H1 (cell line): ENCODE measurements at regions not wholly inside any gene's neighbourhood (a gene's known extent, or its start where the extent isn't known, plus 50 kb on each side); places are given as distances from the start of the nearest gene placed in this dataset.

ENCODE experiments used
- CTCF ChIA-PET: fragments of 300-600 bp; sonication (Branson Sonifier 250); formaldehyde crosslinking; loops from one replicate; lab custom pipeline; 2021; ENCODE audit not compliant: partially characterized antibody; lab: Charles Lee
- POLR2A ChIA-PET: fragments of 300-600 bp; sonication (Branson Sonifier 250); formaldehyde crosslinking; loops from one replicate; lab custom pipeline; 2021; ENCODE audit warnings: inconsistent platforms; ENCODE audit not compliant: partially characterized antibody; lab: Charles Lee
- DNase-seq, 2 experiments: peaks; one replicate each; pipeline versions ENCODE4 v3.0.0 to v3.0.0-alpha.2; 2010 to 2022; ENCODE audit warnings: low spot score in 2 of 2, low read depth in 1 of 2, mixed read lengths in 1 of 2
- FAIRE-seq: peaks from 2 replicates; lab custom pipeline; 2011; peaks lifted over from hg19 to GRCh38; lab: Jason Lieb, UNC
- H2AFZ ChIP-seq: 2 replicates; pipeline ENCODE4 v1.8.1; 2012; ENCODE audit warnings: low read length, inconsistent platforms
- H2AK5ac ChIP-seq: 2 replicates; pipeline ENCODE4 v1.6.1; 2013; ENCODE audit warnings: low read depth, low read length
- H2BK120ac ChIP-seq: replicated peaks from 2 replicates; pipeline ENCODE3; 2013; ENCODE audit warnings: low read depth, low read length, inconsistent platforms
- H2BK12ac ChIP-seq: 2 replicates; pipeline ENCODE4 v1.6.1; 2013; ENCODE audit warnings: low read depth, low read length
- H2BK15ac ChIP-seq: 2 replicates; pipeline ENCODE4 v1.6.1; 2013; ENCODE audit warnings: low read length
- H2BK20ac ChIP-seq: 2 replicates; pipeline ENCODE4 v1.6.1; 2013; ENCODE audit warnings: low read length
- H2BK5ac ChIP-seq: 2 replicates; pipeline ENCODE4 v1.6.1; 2013; ENCODE audit warnings: low read depth, low read length
- H3K14ac ChIP-seq: 2 replicates; pipeline ENCODE4 v1.6.1; 2013; ENCODE audit warnings: inconsistent platforms; ENCODE audit not compliant: insufficient read length
- H3K18ac ChIP-seq: 2 replicates; pipeline ENCODE4 v1.6.1; 2013; ENCODE audit warnings: low read length; ENCODE audit errors: extremely low read depth
- H3K23ac ChIP-seq: 2 replicates; pipeline ENCODE4 v1.6.1; 2013; ENCODE audit warnings: inconsistent platforms; ENCODE audit not compliant: insufficient read length
- H3K23me2 ChIP-seq: 2 replicates; pipeline ENCODE4 v1.6.1; 2013; ENCODE audit warnings: low read depth, low read length
- H3K27ac ChIP-seq: 2 replicates; pipeline ENCODE4 v1.6.1; 2011; ENCODE audit warnings: low read depth, low read length, inconsistent platforms
- H3K27me3 ChIP-seq, 4 experiments: replicated peaks in 1 of 4; 1 replicate in 1 of 4; 2 replicates in 3 of 4; pipeline versions ENCODE4 v1.6.1 to v1.8.1; 2011 to 2013; ENCODE audit warnings: low read length in 3 of 4, mild to moderate bottlenecking in 3 of 4, inconsistent platforms in 2 of 4, mixed read lengths in 2 of 4, moderate library complexity in 1 of 4; ENCODE audit not compliant: control insufficient read depth in 3 of 4, insufficient read depth in 3 of 4; ENCODE audit errors: extremely low read depth in 1 of 4
- H3K36me3 ChIP-seq, 4 experiments: 2 replicates each; pipeline versions ENCODE4 v1.6.1 to v1.8.1; 2011 to 2013; ENCODE audit warnings: mild to moderate bottlenecking in 4 of 4, low read length in 3 of 4, moderate library complexity in 2 of 4, control low read depth in 1 of 4, inconsistent platforms in 1 of 4; ENCODE audit not compliant: insufficient read depth in 4 of 4, control insufficient read depth in 2 of 4
- H3K4ac ChIP-seq: replicated peaks from 2 replicates; pipeline ENCODE3; 2013; ENCODE audit warnings: low read length, low read depth, mixed read lengths, inconsistent platforms; ENCODE audit not compliant: insufficient read length
- H3K4me1 ChIP-seq, 4 experiments: replicated peaks in 1 of 4; 1 replicate in 1 of 4; 2 replicates in 3 of 4; pipeline versions ENCODE4 v1.6.1 to v1.8.1; 2011 to 2013; ENCODE audit warnings: low read length in 3 of 4, inconsistent platforms in 2 of 4, mixed read lengths in 1 of 4; ENCODE audit not compliant: insufficient read depth in 4 of 4, control insufficient read depth in 3 of 4
- H3K4me2 ChIP-seq, 2 experiments: 2 replicates each; pipeline versions ENCODE4 v1.6.1 to v1.8.1; 2011 to 2013; ENCODE audit warnings: low read depth in 2 of 2, low read length in 2 of 2, control low read depth in 1 of 2, inconsistent platforms in 1 of 2, mild to moderate bottlenecking in 1 of 2; ENCODE audit not compliant: insufficient read depth in 1 of 2
- H3K4me3 ChIP-seq, 4 experiments: fragments of 200-600, 300-600 bp in 1 of 4; sonication (generic), shearing (Covaris generic), sonication (Bioruptor Twin) in 1 of 4; 2 replicates each; pipeline versions ENCODE4 v1.5.1 to v1.8.1; 2011 to 2016; ENCODE audit warnings: low read length in 4 of 4, low read depth in 3 of 4, control low read depth in 2 of 4, inconsistent platforms in 2 of 4, mild to moderate bottlenecking in 2 of 4, mixed read lengths in 1 of 4, moderate library complexity in 1 of 4; ENCODE audit not compliant: insufficient read depth in 2 of 4; ENCODE audit errors: extremely low read depth in 1 of 4
- H3K56ac ChIP-seq: replicated peaks from 2 replicates; pipeline ENCODE3; 2013; ENCODE audit warnings: low read depth, mild to moderate bottlenecking, mixed read lengths, low read length, inconsistent platforms; ENCODE audit not compliant: insufficient read length
- H3K79me1 ChIP-seq: 2 replicates; pipeline ENCODE4 v1.6.1; 2013; ENCODE audit warnings: low read depth, low read length, control low read depth
- H3K79me2 ChIP-seq, 2 experiments: 2 replicates each; pipeline versions ENCODE4 v1.6.1 to v1.8.1; 2012 to 2013; ENCODE audit warnings: low read length in 2 of 2, mild to moderate bottlenecking in 2 of 2, inconsistent platforms in 1 of 2; ENCODE audit not compliant: insufficient read depth in 2 of 2, control insufficient read depth in 1 of 2
- H3K9ac ChIP-seq, 4 experiments: replicated peaks in 1 of 4; 1 replicate in 1 of 4; 2 replicates in 3 of 4; pipeline versions ENCODE4 v1.6.1 to v1.8.1; 2011 to 2013; ENCODE audit warnings: low read depth in 3 of 4, low read length in 3 of 4, control low read depth in 2 of 4, mild to moderate bottlenecking in 2 of 4, moderate library complexity in 2 of 4, inconsistent platforms in 1 of 4; ENCODE audit errors: extremely low read depth in 1 of 4
- H3K9me3 ChIP-seq, 2 experiments: 2 replicates each; pipeline versions ENCODE4 v1.6.1 to v1.8.1; 2012 to 2013; ENCODE audit warnings: mild to moderate bottlenecking in 2 of 2, moderate library complexity in 2 of 2, control low read depth in 1 of 2, inconsistent platforms in 1 of 2, low read depth in 1 of 2, low read length in 1 of 2, mixed read lengths in 1 of 2; ENCODE audit not compliant: insufficient read depth in 2 of 2
- H4K20me1 ChIP-seq, 2 experiments: replicated peaks in 1 of 2; 2 replicates each; pipeline versions ENCODE3 to v1.8.1; 2011 to 2013; ENCODE audit warnings: inconsistent platforms in 2 of 2, low read length in 2 of 2, mild to moderate bottlenecking in 1 of 2; ENCODE audit not compliant: insufficient read depth in 2 of 2, control insufficient read depth in 1 of 2
- H4K5ac ChIP-seq: 2 replicates; pipeline ENCODE4 v1.6.1; 2013; ENCODE audit warnings: low read length, low read depth, mixed read lengths, inconsistent platforms; ENCODE audit not compliant: insufficient read length
- H4K8ac ChIP-seq: 2 replicates; pipeline ENCODE4 v1.8.0; 2013; ENCODE audit warnings: mild to moderate bottlenecking, moderate library complexity, low read length, inconsistent platforms; ENCODE audit not compliant: insufficient read depth; ENCODE audit errors: extremely low read depth
- H4K91ac ChIP-seq: replicated peaks from 2 replicates; pipeline ENCODE3; 2013; ENCODE audit warnings: low read length, mixed read lengths, inconsistent platforms; ENCODE audit not compliant: insufficient read length
- BCL11A ChIP-seq, 2 experiments: IDR thresholded peaks; one replicate each; pipeline ENCODE4 v1.6.1; 2011; ENCODE audit warnings: low read depth in 2 of 2, low read length in 2 of 2, mild to moderate bottlenecking in 2 of 2
- BRCA1 ChIP-seq: IDR thresholded peaks from 2 replicates; pipeline ENCODE4 v1.6.1; 2012; ENCODE audit warnings: low read depth, low read length, improper control_type of control experiment
- CTBP2 ChIP-seq: IDR thresholded peaks from 2 replicates; pipeline ENCODE4 v1.7.0; 2011; ENCODE audit warnings: borderline replicate concordance, mild to moderate bottlenecking, moderate library complexity, mixed read lengths, low read length; ENCODE audit not compliant: insufficient read depth, insufficient read length
- CTCF ChIP-seq, 3 experiments: IDR thresholded peaks; 1 replicate in 2 of 3; 2 replicates in 1 of 3; pipeline versions ENCODE4 v1.5.1 to v1.6.1; 2011; ENCODE audit warnings: low read length in 3 of 3, mild to moderate bottlenecking in 3 of 3, inconsistent platforms in 2 of 3, low read depth in 1 of 3, moderate library complexity in 1 of 3; ENCODE audit not compliant: insufficient read depth in 1 of 3; ENCODE audit errors: control extremely low read depth in 1 of 3
- EGR1 ChIP-seq: IDR thresholded peaks from 2 replicates; pipeline ENCODE4 v1.6.1; 2011; ENCODE audit warnings: low read depth, low read length, borderline replicate concordance
- EP300 ChIP-seq, 2 experiments: IDR thresholded peaks; 1 replicate in 1 of 2; 2 replicates in 1 of 2; pipeline ENCODE4 v1.6.1; 2011 to 2012; ENCODE audit warnings: low read depth in 2 of 2, low read length in 2 of 2, mild to moderate bottlenecking in 2 of 2, borderline replicate concordance in 1 of 2, inconsistent platforms in 1 of 2, moderate library complexity in 1 of 2
- HDAC6 ChIP-seq: IDR thresholded peaks from one replicate; pipeline ENCODE4 v1.7.1; 2012; ENCODE audit warnings: low read depth, mild to moderate bottlenecking, inconsistent platforms, low read length, moderate library complexity
- PHF8 ChIP-seq: fragments of 200-600 bp; sonication (generic); conservative IDR thresholded peaks from 2 replicates; pipeline ENCODE4 v1.7.1; 2012; ENCODE audit warnings: low read depth, mild to moderate bottlenecking, inconsistent platforms, low read length, moderate library complexity
- RFX5 ChIP-seq: IDR thresholded peaks from 2 replicates; pipeline ENCODE4 v1.6.1; 2011; ENCODE audit warnings: low read depth, low read length, improper control_type of control experiment, borderline replicate concordance
- SP2 ChIP-seq: IDR thresholded peaks from 2 replicates; pipeline ENCODE4 v1.6.1; 2012; ENCODE audit warnings: mild to moderate bottlenecking, low read length, inconsistent platforms
- SRF ChIP-seq: IDR thresholded peaks from 2 replicates; pipeline ENCODE4 v1.6.1; 2011; ENCODE audit warnings: mild to moderate bottlenecking, low read depth, low read length, moderate library complexity
- WGBS, 2 experiments: shearing (Covaris generic) in 1 of 2; methylation state at CpG; one replicate each; pipeline versions ENCODE4 v1.1.6 to v1.1.7; 2013 to 2015; ENCODE audit warnings: low lambda C conversion rate in 2 of 2, mixed read lengths in 2 of 2, inconsistent platforms in 1 of 2, low coverage in 1 of 2, missing lambda C conversion rate in 1 of 2; ENCODE audit not compliant: insufficient replicate concordance in 2 of 2, insufficient coverage in 1 of 2, insufficient read length in 1 of 2; ENCODE audit errors: extremely low coverage in 1 of 2, missing lambda C conversion rate in 1 of 2; 5-methylcytosine and 5-hydroxymethylcytosine counted together

GRCh38 chr3:4151859-4152258 lies 151.3 kb upstream of the SETMAR start:
- H3K4me2 ChIP-seq = no peak overlapping the region
- no peak overlapping the region for H3K23ac ChIP-seq
- H2BK120ac ChIP-seq = no peak overlapping the region
- H2BK20ac ChIP-seq = no peak overlapping the region
- H3K36me3 ChIP-seq = no peaks in the 10 kb centered on the region
- no peaks in the 10 kb centered on the region for H3K79me1 ChIP-seq
- peaks cover 0 to 1% (median 0%) of the 10 kb centered on the region in 4 experiments; a peak in 1 of 7 replicates for H3K27me3 ChIP-seq
- no peaks in the 10 kb centered on the region for H3K4me1 ChIP-seq
- H3K27ac ChIP-seq = no peak overlapping the region
- H2BK12ac ChIP-seq = no peak overlapping the region
- H4K20me1 ChIP-seq = no peaks in the 10 kb centered on the region
- no peaks in the 10 kb centered on the region for H3K79me2 ChIP-seq
- no peak overlapping the region for H3K56ac ChIP-seq
- TF ChIP-seq PHF8 = no peak
- TF ChIP-seq EGR1 = no peak
- TF ChIP-seq SP2 = no peak
- no peak for TF ChIP-seq RFX5
- TF ChIP-seq BRCA1 = no peak
- TF ChIP-seq CTBP2 = no peak
- TF ChIP-seq SRF = no peak
- TF ChIP-seq HDAC6 = no peak
- TF ChIP-seq EP300 (IDR thresholded peaks at IDR 0.05; ENCODE audit: borderline replicate concordance in 1 of 2, low read depth in 2 of 2, low read length in 2 of 2) = no peak
- TF ChIP-seq BCL11A (IDR thresholded peaks at IDR 0.05; ENCODE audit: low read depth in 2 of 2, low read length in 2 of 2) = no peak
- no peak for TF ChIP-seq CTCF (IDR thresholded peaks at IDR 0.05; ENCODE audit: control extremely low read depth in 1 of 3, insufficient read depth in 1 of 3, low read depth in 1 of 3, low read length in 3 of 3)
- H3K9me3 ChIP-seq = no peaks in the 10 kb centered on the region
- WGBS, 2 experiments = 79% methylated on average over 1 of the region's 1 CpG; no CpG with 5 or more reads in 1 of the 2 experiments
- H2AK5ac ChIP-seq = no peak overlapping the region
- DNase-seq (no peak), FAIRE-seq (no peak)
- H4K91ac ChIP-seq = no peak overlapping the region
- no peak overlapping the region for H2BK5ac ChIP-seq
- H4K8ac ChIP-seq = no peak overlapping the region
- no peak overlapping the region for H3K4me3 ChIP-seq
- ChIA-PET CTCF (interaction anchor here (0.7 to 2.3 kb wide), 2 partner anchors 8 to 120 kb away, joined by 3 to 6 read pairs; no protein-coding TSS in a partner anchor), POLR2A (no interaction called here)
- H3K4ac ChIP-seq = no peak overlapping the region
- H2AFZ ChIP-seq = no peak overlapping the region
- H3K18ac ChIP-seq = no peak overlapping the region
- no peak overlapping the region for H3K14ac ChIP-seq
- no peak overlapping the region for H4K5ac ChIP-seq
- H2BK15ac ChIP-seq = no peak overlapping the region
- H3K23me2 ChIP-seq = no peaks in the 10 kb centered on the region
- no peak overlapping the region for H3K9ac ChIP-seq
